Lower leg skin (tissue), 4 donors: ENCODE measurements at regions not wholly inside any gene's neighbourhood (a gene's known extent, or its start where the extent isn't known, plus 50 kb on each side); places are given as distances from the start of the nearest gene placed in this dataset.

ENCODE experiments used
- DNase-seq, 2 donors: peaks; one replicate each; pipeline ENCODE4 v3.0.0-alpha.2; 2019; ENCODE audit warnings: low spot score in 2 of 2
- H3K4me3 ChIP-seq: fragments of 200-600 bp; sonication (generic); 2 replicates; pipeline ENCODE4 v1.5.1; 2017; ENCODE audit warnings: mild to moderate bottlenecking, low read depth; ENCODE audit not compliant: poor library complexity, severe bottlenecking
- POLR2A ChIP-seq, 2 donors: fragments of 450-650 bp; IDR thresholded peaks; one replicate each; pipeline ENCODE4 v1.6.1; 2016 to 2017; ENCODE audit warnings: antibody characterized with exemption in 2 of 2, mild to moderate bottlenecking in 1 of 2, moderate library complexity in 1 of 2
- WGBS, 2 donors: methylation state at CpG; one replicate each; pipeline ENCODE4 v1.1.5; 2018; 5-methylcytosine and 5-hydroxymethylcytosine counted together
- intact Hi-C: fragments of 100-400 bp; cut with DNase I; formaldehyde crosslinking; loops from one replicate; pipeline ENCODE4 v1.15.0; 2023; ENCODE audit warnings: low total_unique reads
- TF ChIP-seq, protein P1 (sequence below), 3 donors: fragments of 450-650 bp; IDR thresholded peaks; one replicate each; pipeline ENCODE4 v1.5.1; 2016; ENCODE audit warnings: antibody characterized with exemption in 3 of 3, mild to moderate bottlenecking in 3 of 3, moderate library complexity in 2 of 3

DNA sequence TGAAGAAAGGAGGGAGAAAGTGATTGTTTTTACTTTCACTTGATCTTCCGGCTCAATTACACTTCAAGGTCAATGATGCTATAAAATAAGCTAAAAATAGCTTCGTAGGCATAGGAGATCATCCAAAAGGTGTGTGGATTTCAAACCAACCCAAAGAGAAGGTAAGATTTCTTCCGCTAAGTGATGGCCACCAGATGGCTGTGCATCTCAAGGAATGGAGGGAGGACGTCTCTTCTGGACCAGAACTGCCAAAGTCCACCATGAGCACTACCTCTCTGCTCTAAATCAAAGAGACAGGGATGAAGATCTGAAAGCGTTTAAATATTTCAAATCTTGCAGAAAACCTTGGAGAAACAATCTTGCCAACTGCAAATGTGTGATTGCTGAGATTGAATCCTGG lies 199.1 kb upstream of the ZPLD1 start:
- DNase-seq, result no peak
- H3K4me3 ChIP-seq, result no peak overlapping the region
- TF ChIP-seq, protein P1, sequence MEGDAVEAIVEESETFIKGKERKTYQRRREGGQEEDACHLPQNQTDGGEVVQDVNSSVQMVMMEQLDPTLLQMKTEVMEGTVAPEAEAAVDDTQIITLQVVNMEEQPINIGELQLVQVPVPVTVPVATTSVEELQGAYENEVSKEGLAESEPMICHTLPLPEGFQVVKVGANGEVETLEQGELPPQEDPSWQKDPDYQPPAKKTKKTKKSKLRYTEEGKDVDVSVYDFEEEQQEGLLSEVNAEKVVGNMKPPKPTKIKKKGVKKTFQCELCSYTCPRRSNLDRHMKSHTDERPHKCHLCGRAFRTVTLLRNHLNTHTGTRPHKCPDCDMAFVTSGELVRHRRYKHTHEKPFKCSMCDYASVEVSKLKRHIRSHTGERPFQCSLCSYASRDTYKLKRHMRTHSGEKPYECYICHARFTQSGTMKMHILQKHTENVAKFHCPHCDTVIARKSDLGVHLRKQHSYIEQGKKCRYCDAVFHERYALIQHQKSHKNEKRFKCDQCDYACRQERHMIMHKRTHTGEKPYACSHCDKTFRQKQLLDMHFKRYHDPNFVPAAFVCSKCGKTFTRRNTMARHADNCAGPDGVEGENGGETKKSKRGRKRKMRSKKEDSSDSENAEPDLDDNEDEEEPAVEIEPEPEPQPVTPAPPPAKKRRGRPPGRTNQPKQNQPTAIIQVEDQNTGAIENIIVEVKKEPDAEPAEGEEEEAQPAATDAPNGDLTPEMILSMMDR (IDR thresholded peaks at IDR 0.05), result no peak
- no peak for TF ChIP-seq POLR2A (IDR thresholded peaks at IDR 0.05)
- intact Hi-C loops, result no loop called here
- 74 to 77% methylated on average over 5 of the region's 5 CpGs for WGBS, 2 donors

DNA sequence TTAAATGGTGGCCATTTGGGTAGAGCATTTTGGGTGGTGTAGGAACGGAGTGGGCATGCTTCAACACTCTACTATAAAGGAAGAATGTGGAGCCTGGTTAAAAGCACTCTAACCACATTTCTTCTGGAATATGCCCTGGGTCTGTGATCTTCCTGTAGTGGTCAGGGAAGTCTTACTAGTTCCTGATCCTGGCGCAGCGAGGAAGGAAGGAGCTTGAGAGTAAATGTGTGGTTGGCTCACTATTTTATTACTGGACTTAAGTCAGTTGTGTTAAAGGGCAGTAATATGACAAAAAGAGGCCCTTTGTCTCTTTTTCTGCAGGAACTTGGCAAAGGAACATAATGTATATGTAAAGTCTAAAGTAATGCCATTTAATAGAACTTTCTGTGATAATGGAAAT lies 197.6 kb upstream of the ZPLD1 start:
- intact Hi-C loops, result no loop called here
- no peak for DNase-seq
- no peak overlapping the region for H3K4me3 ChIP-seq
- WGBS, 2 donors, result 68 to 91% methylated on average over 3 of the region's 3 CpGs
- TF ChIP-seq POLR2A (IDR thresholded peaks at IDR 0.05), result no peak
- TF ChIP-seq, protein P1 (IDR thresholded peaks at IDR 0.05), result no peak

DNA sequence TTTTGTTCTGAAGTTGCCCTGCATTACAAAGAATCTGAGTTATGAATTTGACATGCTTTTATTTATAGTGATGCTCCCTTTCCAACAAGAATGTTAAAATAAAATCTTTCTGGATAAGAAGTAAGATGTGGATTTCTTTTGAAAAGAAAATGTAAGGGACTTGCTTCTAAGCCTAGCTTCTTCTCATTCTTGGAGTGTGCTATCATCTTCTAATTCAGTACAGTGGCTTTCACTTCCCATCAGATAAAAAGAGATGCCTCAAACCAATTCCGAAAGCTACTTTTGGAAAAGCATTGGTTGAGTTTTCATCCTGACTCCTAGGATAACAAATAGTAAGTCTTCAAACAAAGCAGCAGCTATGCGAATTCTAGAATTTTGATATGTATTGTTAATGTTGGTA lies 197.0 kb upstream of the ZPLD1 start:
- no peak overlapping the region for H3K4me3 ChIP-seq
- TF ChIP-seq, protein P1 (IDR thresholded peaks at IDR 0.05), result no peak
- no peak for TF ChIP-seq POLR2A (IDR thresholded peaks at IDR 0.05)
- intact Hi-C loops, result no loop called here
- DNase-seq, result no peak
- 78 to 85% methylated on average over 2 of the region's 2 CpGs for WGBS, 2 donors

DNA sequence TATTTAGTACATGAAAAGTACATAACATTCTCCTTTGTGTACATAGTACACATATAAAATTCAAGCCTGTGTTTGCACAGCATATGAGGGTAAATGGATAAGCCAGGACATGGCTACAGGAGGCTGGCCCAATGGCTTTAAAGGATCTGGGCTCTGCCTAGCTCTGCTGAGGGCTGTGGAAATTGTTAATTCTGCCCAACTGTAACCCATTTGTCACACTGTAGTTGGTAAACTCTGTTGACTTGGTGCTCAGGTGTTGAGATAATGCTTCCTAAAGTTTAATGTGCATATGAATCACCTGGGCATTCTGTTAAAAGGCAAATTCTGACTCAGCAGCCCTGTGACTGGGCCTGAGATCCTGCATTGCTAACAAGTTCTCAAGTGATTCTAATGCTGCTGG lies 196.5 kb upstream of the ZPLD1 start:
- H3K4me3 ChIP-seq, result no peak overlapping the region
- no peak for TF ChIP-seq POLR2A (IDR thresholded peaks at IDR 0.05)
- TF ChIP-seq, protein P1 (IDR thresholded peaks at IDR 0.05), result no peak
- DNase-seq, result no peak
- intact Hi-C loops, result no loop called here

DNA sequence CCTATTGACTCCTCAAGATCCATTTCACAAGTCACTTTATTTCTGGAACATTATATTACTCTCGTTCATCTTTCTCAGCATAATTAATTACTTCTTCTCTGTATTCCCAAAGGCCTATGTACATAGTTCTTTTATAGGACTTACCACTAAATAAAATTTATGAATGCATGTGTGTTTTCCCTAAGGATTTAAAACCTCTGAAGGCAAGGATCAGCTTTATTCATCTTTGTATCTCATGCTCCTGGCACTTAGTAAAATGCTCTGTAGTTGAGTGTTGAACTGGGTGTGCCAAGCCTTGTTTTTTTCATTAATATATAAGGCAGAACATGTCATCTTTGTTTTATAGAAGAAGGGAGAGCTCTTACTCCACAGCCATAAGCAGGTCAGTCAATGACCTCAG lies 194.1 kb upstream of the ZPLD1 start:
- no peak overlapping the region for H3K4me3 ChIP-seq
- WGBS, 2 donors, result 52 to 53% methylated on average over 1 of the region's 1 CpG
- intact Hi-C loops, result no loop called here
- DNase-seq, result no peak
- TF ChIP-seq, protein P1 (IDR thresholded peaks at IDR 0.05), result no peak
- no peak for TF ChIP-seq POLR2A (IDR thresholded peaks at IDR 0.05)

DNA sequence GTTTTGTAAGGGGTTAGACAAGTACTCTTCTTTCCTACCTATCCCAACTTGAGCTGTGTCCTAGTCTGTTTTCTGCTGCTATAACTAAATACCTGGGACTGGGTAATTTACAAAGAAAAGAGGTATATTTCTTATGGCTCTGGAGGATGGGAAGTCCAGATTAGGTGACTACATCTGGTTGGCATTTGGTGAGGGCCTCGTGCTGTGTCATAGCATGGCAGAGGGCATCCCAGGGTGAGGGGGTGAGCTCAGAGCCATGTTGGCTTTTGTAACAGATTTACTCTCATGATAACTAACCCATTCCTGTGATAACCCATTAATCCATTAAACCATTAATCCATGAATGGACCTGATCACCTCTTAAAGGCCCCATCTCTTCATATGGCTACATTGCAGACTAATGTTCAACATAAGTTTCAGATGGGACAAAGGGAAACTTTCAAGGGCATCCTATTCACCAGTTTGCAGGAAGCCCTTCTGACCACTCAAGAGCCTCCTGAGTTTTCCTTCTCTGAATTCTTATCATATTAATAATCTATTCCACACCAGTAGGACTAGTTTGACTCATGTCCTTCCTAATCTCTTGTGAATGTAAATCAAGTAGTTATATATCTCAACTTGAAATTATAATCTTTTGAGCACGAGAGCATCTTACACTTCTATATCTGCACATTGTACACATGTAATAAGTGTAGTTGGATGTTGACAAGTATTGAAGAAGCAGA lies 185.7 kb upstream of the ZPLD1 start:
- WGBS, 2 donors, result 52 to 64% methylated on average over 2 of the region's 2 CpGs
- intact Hi-C loops, result no loop called here
- TF ChIP-seq POLR2A (IDR thresholded peaks at IDR 0.05), result no peak
- no peak overlapping the region for H3K4me3 ChIP-seq
- DNase-seq, result no peak
